ENCODE measurements at regions not wholly inside any gene's neighbourhood (a gene's known extent, or its start where the extent isn't known, plus 50 kb on each side); places are given as distances from the start of the nearest gene placed in this dataset.
"Not testable (repeated sequence)": the region's sequence is repeated elsewhere in the genome, so short reads cannot be mapped to it uniquely, and the experiment has no call there.

- DNase-seq (ENCODE audit: low read depth): no peak
These were observed 2223.9 kb upstream of the ACO1 start for GRCh38 chr9:30160570-30160969.

GRCh38 chr9:30172206-30172605 lies 2212.2 kb upstream of the ACO1 start:
- peak; percentile 8 for DNase-seq (ENCODE audit: low read depth)

DNA sequence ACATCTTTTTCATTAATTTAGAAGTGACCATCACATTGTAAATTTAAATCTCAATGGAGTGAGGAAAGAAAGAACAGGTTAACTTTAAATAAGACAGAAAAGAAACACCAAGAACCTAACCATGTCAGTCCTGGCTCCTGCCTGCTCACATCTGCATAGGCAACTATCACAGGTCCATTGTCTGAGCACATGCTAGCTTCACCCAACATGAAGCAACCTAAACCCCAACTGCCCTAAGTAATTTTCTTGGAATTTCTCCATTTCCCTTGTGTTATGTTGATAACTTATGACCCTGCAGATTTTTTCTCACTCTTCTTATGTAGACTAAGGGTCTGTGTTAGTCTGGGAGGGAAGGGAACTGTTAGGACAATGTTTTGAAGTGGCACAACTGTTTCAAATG lies 2205.8 kb upstream of the ACO1 start:
- no peak for DNase-seq (ENCODE audit: low read depth)

DNA sequence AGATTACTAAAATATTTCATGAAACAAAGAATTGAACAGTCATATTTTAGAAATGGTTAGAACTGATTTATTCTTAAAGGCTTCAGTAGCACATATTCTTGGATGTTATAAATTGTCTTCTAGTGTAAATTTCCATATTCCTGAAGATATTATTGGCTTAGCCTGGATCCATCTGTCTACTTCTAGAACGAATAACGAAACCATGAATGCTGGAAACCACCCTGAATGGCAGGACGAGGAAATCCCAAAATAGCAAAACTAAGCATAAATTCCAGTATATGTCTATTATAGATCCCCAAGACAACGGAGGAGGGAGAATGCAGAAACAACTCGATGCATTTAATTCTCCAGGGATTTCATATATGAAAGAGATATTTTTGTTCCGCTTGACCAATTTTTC lies 2191.0 kb upstream of the ACO1 start:
- no peak for DNase-seq (ENCODE audit: low read depth)

GRCh38 chr9:30196941-30197340 lies 2187.5 kb upstream of the ACO1 start:
- no peak for DNase-seq (ENCODE audit: low read depth)

DNA sequence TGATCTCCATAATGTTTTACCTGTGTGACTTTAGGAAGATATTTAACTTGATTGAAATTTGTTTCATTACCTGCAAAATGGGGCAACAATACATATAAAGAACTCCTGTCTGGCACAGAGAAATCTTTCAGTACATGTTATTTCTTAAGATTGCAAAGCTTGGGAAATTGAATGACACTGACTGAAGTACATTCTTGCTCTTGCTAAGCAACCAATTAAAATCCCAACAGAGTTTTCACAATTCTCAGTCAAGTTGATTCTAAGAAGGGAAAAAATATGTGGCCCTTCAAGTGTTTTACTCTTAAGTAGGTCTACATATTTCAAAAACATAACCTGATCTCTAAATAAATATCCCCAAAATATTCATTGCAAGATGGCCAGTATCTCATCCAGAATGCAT lies 2187.0 kb upstream of the ACO1 start:
- DNase-seq (ENCODE audit: low read depth): no peak

DNA sequence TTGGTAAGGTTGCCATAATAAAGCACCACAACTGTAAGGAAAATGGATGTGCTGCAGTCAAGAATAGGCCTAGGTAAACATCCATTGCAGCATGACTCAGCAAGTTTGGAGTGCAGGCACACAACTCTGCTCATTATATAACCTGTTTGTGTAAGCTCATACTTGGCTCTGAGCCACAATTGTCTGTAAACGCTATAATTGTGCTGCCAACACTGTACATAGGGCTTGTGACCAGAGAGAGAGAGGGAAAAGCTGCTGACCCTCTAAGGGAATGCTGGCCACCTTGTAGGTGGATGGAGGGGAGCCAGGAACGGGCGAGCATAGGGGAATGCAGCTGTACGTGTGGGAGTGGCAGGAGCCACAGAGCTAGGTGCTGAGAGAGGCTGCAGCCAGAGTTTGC lies 2186.5 kb upstream of the ACO1 start:
- DNase-seq (ENCODE audit: low read depth): no peak

GRCh38 chr9:30198463-30199309 lies 2185.8 kb upstream of the ACO1 start:
- no peak for DNase-seq (ENCODE audit: low read depth)

DNA sequence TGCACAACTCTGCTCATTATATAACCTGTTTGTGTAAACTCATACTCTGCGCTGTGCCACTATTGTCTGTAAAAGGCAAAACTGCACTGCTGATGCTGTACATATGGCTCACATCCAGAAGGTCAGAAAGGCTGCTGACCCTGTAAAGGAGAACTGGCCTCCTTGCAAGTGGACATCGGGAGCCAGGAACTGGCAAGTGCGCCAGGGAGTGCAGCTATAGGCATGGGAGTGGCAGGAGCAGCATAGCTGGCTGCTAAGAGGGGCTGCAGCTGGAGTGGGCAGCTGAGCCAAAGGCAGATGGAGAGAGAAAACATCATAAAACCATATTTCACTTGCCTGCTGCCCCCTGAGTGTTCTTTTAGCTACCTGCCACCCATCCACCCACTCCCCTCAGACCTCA lies 2183.4 kb upstream of the ACO1 start:
- DNase-seq (ENCODE audit: low read depth): no peak

DNA sequence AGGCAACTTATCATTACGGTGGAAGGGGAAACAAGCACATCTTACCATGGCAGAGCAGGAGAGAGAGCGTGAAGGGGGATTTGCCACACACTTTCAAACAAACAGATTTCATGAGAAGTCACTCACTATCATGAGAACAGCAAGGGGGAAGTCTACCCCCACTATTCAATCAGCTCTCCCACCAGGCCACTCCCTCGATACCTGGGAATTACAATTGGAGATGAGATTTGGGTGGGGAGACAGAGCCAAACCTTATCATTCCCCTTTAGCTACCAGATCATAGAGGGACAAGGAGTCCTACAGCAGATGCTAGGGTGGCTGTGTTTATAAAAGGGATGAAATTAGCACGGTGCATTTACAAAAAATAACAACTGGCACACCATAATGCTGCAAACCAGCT lies 2149.4 kb upstream of the ACO1 start:
- DNase-seq (ENCODE audit: low read depth): no peak

DNA sequence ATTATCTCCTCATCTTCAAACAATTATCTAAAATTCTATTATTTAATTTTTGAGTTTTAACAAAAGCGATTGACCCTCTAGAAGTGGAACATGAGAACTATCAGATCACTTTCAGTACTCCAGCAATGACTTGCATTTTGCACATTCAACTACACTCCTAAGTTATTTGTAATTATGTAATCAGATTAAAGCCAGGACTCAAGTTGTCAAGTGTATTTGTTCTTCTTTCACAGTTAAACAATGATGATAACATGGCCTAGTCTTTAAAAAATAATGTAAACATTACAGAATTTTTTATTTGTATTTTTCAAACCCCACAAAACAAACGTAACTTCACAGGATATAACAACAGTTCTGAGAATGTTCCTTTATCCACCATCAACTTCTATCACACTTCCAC lies 2148.9 kb upstream of the ACO1 start:
- DNase-seq (ENCODE audit: low read depth): no peak

- DNase-seq (ENCODE audit: low read depth): no peak
These were observed 2144.6 kb upstream of the ACO1 start for GRCh38 chr9:30239878-30240277.

GRCh38 chr9:30243467-30243866 lies 2141.0 kb upstream of the ACO1 start:
- DNase-seq (ENCODE audit: low read depth): no peak

GRCh38 chr9:30244877-30245276 lies 2139.6 kb upstream of the ACO1 start:
- no peak for DNase-seq (ENCODE audit: low read depth)

DNA sequence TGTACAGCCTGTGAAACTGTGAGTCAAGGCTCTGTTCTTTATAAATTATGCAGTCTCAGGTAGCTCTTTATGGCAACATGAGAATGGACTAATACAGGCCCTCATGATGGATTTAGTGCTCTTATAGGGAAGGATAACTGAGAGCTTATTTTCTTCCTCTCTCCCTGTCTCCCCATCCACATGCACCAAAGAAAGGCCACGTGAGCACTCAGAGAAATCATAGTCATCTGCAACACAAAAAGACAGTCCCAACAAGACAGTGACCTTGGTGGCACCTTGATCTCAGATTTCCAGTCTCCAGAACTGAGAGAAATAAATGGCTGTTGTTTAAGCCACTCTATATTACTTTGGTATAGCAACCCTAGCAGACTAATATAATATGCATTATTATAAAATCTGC lies 2133.6 kb upstream of the ACO1 start:
- DNase-seq (ENCODE audit: low read depth): no peak

- DNase-seq (ENCODE audit: low read depth): peak; percentile 5
These were observed 2126.3 kb upstream of the ACO1 start for GRCh38 chr9:30258094-30258493.

GRCh38 chr9:30280229-30280900 lies 2104.1 kb upstream of the ACO1 start:
- no peak for DNase-seq (ENCODE audit: low read depth)

- no peak for DNase-seq (ENCODE audit: low read depth)
These were observed 2095.0 kb upstream of the ACO1 start for GRCh38 chr9:30289435-30289834.

- DNase-seq (ENCODE audit: low read depth): not testable (repeated sequence)
These were observed 2092.4 kb upstream of the ACO1 start for GRCh38 chr9:30292026-30292425.

DNA sequence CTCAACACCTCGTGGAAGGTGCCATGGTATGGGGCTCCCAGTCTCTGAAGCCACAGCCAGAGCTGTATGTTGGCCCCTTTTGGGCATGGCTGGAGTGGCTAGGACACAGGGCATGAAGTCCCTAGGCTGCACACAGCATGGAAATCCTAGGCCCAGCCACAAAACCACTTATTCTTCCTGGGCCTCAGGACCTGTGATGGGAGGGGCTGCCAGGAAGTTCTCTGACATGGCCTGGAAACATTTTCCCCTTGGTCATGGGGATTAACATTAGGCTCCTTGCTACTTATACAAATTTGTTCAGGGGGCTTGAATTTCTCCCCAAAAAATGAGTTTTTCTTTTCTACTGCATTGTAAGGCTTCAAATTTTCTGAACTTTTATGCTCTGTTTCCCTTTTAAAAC lies 2091.2 kb upstream of the ACO1 start:
- no peak for DNase-seq (ENCODE audit: low read depth)

GRCh38 chr9:30299126-30299780 lies 2085.2 kb upstream of the ACO1 start:
- no peak for DNase-seq (ENCODE audit: low read depth)

DNA sequence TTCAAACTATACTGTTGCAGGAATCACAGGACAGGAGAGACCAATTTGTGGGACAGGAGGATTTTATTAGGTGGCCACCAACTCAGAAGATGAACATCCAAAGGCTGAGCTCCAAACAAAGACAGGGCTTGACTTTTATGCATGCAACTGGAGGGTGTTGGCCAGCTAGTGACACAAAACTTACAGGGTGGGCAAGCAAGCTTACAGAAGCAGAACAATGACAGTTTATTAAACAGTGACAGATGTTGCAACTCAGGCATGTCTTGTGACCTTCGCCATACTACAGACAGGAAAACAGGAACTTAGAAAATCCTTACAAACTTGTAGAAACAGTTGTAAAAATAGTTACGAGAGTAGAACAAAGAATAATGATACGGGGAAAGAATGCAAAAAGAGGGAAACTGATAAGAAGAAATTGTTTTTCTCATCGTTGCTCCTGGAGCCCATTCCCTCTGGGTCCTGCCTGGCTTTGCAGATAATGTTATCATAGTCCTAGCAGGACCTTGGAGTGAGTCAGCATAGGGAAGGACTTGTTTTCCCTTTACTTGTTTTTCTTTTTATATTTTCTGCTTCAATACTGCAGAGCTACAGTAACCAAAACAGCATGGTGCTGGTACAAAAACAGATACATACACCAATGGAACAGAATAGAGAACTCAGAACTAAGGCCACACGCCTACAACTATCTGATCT lies 2083.0 kb upstream of the ACO1 start:
- DNase-seq (ENCODE audit: low read depth): no peak

GRCh38 chr9:30310711-30311110 lies 2073.7 kb upstream of the ACO1 start:
- no peak for DNase-seq (ENCODE audit: low read depth)
